GM12801 (cell line): ENCODE measurements at regions not wholly inside any gene's neighbourhood (a gene's known extent, or its start where the extent isn't known, plus 50 kb on each side); places are given as distances from the start of the nearest gene placed in this dataset.

ENCODE experiments used
- CTCF ChIP-seq: IDR thresholded peaks from one replicate; pipeline ENCODE4 v1.5.1; 2011; ENCODE audit warnings: control low read depth; ENCODE audit not compliant: insufficient read length; ENCODE audit errors: extremely low read depth

- no peak for TF ChIP-seq CTCF
Observed at GRCh38 chr10:83942410-83942809, 196.9 kb upstream of the GHITM start.

- no peak for TF ChIP-seq CTCF
Observed at GRCh38 chr10:83943049-83943448, 196.3 kb upstream of the GHITM start.

GRCh38 chr10:83943920-83944319 is 195.4 kb upstream of the GHITM start:
- TF ChIP-seq CTCF: no peak

- TF ChIP-seq CTCF: no peak
Observed at GRCh38 chr10:83945982-83946718, 193.2 kb upstream of the GHITM start.

GRCh38 chr10:83952314-83952713 is 187.0 kb upstream of the GHITM start:
- TF ChIP-seq CTCF: no peak

- no peak for TF ChIP-seq CTCF
Observed at GRCh38 chr10:83953589-83953988, 185.7 kb upstream of the GHITM start.

GRCh38 chr10:83954193-83954799 is 185.0 kb upstream of the GHITM start:
- TF ChIP-seq CTCF: no peak
